Sigmoid colon (tissue), 6 donors: ENCODE measurements at regions not wholly inside any gene's neighbourhood (a gene's known extent, or its start where the extent isn't known, plus 50 kb on each side); places are given as distances from the start of the nearest gene placed in this dataset.

ENCODE experiments used
- DNase-seq: peaks from one replicate; pipeline ENCODE4 v3.0.0-alpha.2; 2019
- H3K27ac ChIP-seq, 4 donors: fragments of 200-600 bp; sonication (generic); one replicate each; pipeline ENCODE4 v1.5.1; 2016 to 2019; ENCODE audit warnings: mild to moderate bottlenecking in 1 of 4
- H3K27me3 ChIP-seq, 3 donors: fragments of 200-600 bp; sonication (generic); one replicate each; pipeline ENCODE4 v1.5.1; 2019; ENCODE audit warnings: mild to moderate bottlenecking in 1 of 3
- H3K36me3 ChIP-seq, 4 donors: fragments of 200-600 bp; sonication (generic); one replicate each; pipeline ENCODE4 v1.5.1; 2016 to 2019
- H3K4me1 ChIP-seq, 4 donors: fragments of 200-600 bp; sonication (generic); one replicate each; pipeline ENCODE4 v1.5.1; 2017 to 2019
- H3K4me3 ChIP-seq, 4 donors: fragments of 200-600 bp; sonication (generic); one replicate each; pipeline ENCODE4 v1.5.1; 2017 to 2019; ENCODE audit warnings: mild to moderate bottlenecking in 2 of 4, moderate library complexity in 1 of 4
- H3K9me3 ChIP-seq, 4 donors: fragments of 200-600 bp in 3 of 4; sonication (generic) in 3 of 4; one replicate each; pipeline versions ENCODE4 v1.5.1 to v1.6.1; 2013 to 2019
- EP300 ChIP-seq, 4 donors: sonication (generic); formaldehyde crosslinking; IDR thresholded peaks; one replicate each; pipeline ENCODE4 v1.6.1; 2017; ENCODE audit warnings: antibody characterized with exemption in 4 of 4
- POLR2A ChIP-seq, 2 donors: fragments of 450-650 bp; IDR thresholded peaks; one replicate each; pipeline ENCODE4 v1.6.1; 2016; ENCODE audit warnings: antibody characterized with exemption in 2 of 2, mild to moderate bottlenecking in 2 of 2, moderate library complexity in 2 of 2
- POLR2AphosphoS5 ChIP-seq, 4 donors: sonication (generic); formaldehyde crosslinking; IDR thresholded peaks; one replicate each; pipeline ENCODE4 v1.6.1; 2017; ENCODE audit warnings: antibody characterized with exemption in 4 of 4
- WGBS, 2 donors: extraction: QIAGEN DNeasy Blood & Tissue Kit; methylation state at CpG; one replicate each; pipeline ENCODE4 v1.1.7; 2013; 5-methylcytosine and 5-hydroxymethylcytosine counted together
- intact Hi-C: fragments of 100-400 bp; cut with DNase I; formaldehyde crosslinking; loops from one replicate; pipeline ENCODE4 v1.15.1; 2023
- TF ChIP-seq, protein P1 (sequence below), 4 experiments: fragments of 450-650 bp in 3 of 4; fragments of 200-600 bp in 1 of 4; IDR thresholded peaks; one replicate each; pipeline ENCODE4 v1.5.1; 2016 to 2019; ENCODE audit warnings: antibody characterized with exemption in 4 of 4, mild to moderate bottlenecking in 3 of 4, moderate library complexity in 2 of 4
- donor health status: healthy with polysubstance abuse.
- donor health status: healthy.

DNA sequence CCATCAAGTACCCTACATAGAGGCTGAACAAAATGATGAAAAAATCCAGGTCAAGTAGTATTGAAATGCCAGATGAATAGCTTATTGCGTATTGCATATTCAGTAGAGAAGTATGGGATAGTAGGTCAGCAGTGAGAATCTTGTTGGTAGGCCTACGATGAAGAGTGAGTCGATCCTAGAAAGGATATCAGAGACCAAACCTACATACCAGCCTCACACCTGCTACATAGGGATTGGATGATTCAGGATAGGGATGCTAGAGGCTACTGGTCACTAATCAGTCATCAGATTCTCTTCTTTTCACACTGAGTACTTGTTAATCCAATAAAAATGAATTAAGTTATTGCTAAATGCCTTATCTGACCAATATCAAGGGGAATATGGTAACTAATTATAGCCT lies 274.5 kb downstream of the DSEL start:
- Histone ChIP-seq H3K27me3 (no peaks in the 10 kb centered on the region), H3K36me3 (no peaks in the 10 kb centered on the region), H3K4me3 (no peak overlapping the region), H3K4me1 (no peaks in the 10 kb centered on the region), H3K9me3 (no peaks in the 10 kb centered on the region), H3K27ac (no peak overlapping the region)
- DNase-seq: no peak
- TF ChIP-seq, protein P1, sequence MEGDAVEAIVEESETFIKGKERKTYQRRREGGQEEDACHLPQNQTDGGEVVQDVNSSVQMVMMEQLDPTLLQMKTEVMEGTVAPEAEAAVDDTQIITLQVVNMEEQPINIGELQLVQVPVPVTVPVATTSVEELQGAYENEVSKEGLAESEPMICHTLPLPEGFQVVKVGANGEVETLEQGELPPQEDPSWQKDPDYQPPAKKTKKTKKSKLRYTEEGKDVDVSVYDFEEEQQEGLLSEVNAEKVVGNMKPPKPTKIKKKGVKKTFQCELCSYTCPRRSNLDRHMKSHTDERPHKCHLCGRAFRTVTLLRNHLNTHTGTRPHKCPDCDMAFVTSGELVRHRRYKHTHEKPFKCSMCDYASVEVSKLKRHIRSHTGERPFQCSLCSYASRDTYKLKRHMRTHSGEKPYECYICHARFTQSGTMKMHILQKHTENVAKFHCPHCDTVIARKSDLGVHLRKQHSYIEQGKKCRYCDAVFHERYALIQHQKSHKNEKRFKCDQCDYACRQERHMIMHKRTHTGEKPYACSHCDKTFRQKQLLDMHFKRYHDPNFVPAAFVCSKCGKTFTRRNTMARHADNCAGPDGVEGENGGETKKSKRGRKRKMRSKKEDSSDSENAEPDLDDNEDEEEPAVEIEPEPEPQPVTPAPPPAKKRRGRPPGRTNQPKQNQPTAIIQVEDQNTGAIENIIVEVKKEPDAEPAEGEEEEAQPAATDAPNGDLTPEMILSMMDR (IDR thresholded peaks at IDR 0.05): no peak
- no peak for TF ChIP-seq POLR2AphosphoS5 (IDR thresholded peaks at IDR 0.05)
- no peak for TF ChIP-seq EP300 (IDR thresholded peaks at IDR 0.05)
- TF ChIP-seq POLR2A (IDR thresholded peaks at IDR 0.05): no peak
- 88 to 94% methylated on average over 3 of the region's 3 CpGs for WGBS, 2 donors
- intact Hi-C loops: no loop called here

DNA sequence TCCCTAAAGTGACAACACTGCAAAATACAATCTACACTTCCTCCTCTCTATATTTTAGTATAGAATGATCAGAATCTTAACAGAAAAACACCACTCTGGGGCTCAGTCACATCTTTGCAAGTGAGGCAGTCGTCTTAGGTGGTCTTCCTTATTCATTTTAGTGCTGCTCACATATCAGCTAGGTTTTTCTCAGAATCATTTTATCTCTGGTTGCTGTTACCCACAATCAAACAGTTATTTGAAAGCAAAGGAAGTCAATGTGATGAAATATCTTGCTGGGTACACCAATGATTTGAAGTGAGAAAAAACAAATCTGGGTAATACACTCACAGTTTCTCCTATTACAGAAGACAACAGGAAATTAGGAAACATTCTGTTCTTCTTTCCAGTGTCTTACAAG lies 275.2 kb downstream of the DSEL start:
- no peaks in the 10 kb centered on the region for H3K9me3 ChIP-seq
- intact Hi-C loops: no loop called here
- no peak overlapping the region for H3K4me3 ChIP-seq
- no peaks in the 10 kb centered on the region for H3K27me3 ChIP-seq
- DNase-seq: no peak
- H3K4me1 ChIP-seq: no peaks in the 10 kb centered on the region
- no peak overlapping the region for H3K27ac ChIP-seq
- TF ChIP-seq, protein P1 (IDR thresholded peaks at IDR 0.05): no peak
- no peak for TF ChIP-seq POLR2A (IDR thresholded peaks at IDR 0.05)
- TF ChIP-seq POLR2AphosphoS5 (IDR thresholded peaks at IDR 0.05): no peak
- no peak for TF ChIP-seq EP300 (IDR thresholded peaks at IDR 0.05)
- 54 to 58% methylated on average over 1 of the region's 1 CpG for WGBS, 2 donors
- H3K36me3 ChIP-seq: no peaks in the 10 kb centered on the region

DNA sequence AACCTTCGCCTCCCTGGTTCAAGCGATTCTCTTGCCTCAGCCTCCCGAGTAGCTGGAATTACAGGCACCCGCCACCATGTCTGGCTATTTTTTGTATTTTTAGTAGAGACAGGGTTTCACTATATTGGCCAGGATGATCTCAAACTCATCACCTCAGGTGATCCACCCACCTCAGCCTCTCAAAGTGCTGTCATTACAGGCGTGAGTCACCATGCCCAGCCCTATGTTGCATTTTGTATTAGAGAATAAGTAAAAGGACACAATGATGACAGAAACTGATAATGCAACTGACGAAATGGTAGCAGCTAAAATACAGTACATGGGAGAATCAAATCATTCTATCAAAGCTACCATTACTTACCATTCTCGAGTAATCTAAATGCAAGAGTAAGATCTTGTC lies 276.7 kb downstream of the DSEL start:
- 81 to 90% methylated on average over 7 of the region's 7 CpGs for WGBS, 2 donors
- no peaks in the 10 kb centered on the region for H3K27me3 ChIP-seq
- intact Hi-C loops: no loop called here

DNA sequence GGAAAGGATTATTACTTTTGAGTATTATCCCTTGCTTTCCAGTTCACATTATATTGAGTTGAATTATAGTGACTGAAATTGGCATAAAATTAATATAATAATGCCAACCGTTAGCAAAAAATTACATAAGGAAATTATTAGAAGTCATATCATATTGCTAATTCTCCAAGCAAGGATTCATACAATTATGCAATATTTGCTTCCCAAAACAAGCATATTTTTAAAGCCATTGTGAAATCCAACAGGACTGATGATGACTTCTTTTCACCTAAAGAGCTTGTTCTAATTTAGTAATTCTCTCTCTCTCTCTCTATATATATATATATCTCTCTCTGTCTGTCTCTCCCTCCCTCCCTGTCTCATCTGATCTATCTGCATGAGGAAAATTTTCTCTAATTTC lies 283.5 kb downstream of the DSEL start:
- no peak for TF ChIP-seq POLR2AphosphoS5 (IDR thresholded peaks at IDR 0.05)
- TF ChIP-seq EP300 (IDR thresholded peaks at IDR 0.05): no peak
- TF ChIP-seq POLR2A (IDR thresholded peaks at IDR 0.05): no peak
- TF ChIP-seq, protein P1 (IDR thresholded peaks at IDR 0.05): no peak

More for the DNA sequence above, 276.7 kb downstream of the DSEL start:
- no peaks in the 10 kb centered on the region for H3K9me3 ChIP-seq
- no peak for DNase-seq
- no peaks in the 10 kb centered on the region for H3K4me1 ChIP-seq
- H3K27ac ChIP-seq: no peak overlapping the region
- no peak overlapping the region for H3K4me3 ChIP-seq
- TF ChIP-seq POLR2A (IDR thresholded peaks at IDR 0.05): no peak
- TF ChIP-seq, protein P1 (IDR thresholded peaks at IDR 0.05): no peak
- TF ChIP-seq POLR2AphosphoS5 (IDR thresholded peaks at IDR 0.05): no peak
- no peak for TF ChIP-seq EP300 (IDR thresholded peaks at IDR 0.05)
- no peaks in the 10 kb centered on the region for H3K36me3 ChIP-seq

DNA sequence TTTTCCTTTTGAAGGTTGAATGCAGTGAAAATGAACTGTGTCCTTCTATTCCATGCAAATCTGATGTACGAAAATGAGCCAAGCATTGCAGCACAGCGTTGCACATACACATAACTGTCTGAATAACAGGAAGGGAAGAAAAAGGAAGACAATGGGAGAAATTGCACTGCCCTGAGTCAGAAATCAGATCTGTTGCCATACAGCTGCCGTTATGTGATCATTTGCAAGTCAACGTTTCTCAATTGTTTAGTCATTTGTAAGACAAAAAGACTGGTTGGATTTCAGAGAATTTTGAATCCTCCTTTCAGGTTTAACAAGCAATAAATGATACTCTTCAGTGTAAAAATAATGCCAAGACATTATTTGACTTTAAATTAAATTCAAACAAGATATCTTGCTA lies 284.1 kb downstream of the DSEL start:
- H3K4me3 ChIP-seq: no peak overlapping the region
- intact Hi-C loops: no loop called here
- TF ChIP-seq EP300 (IDR thresholded peaks at IDR 0.05) (no peak), POLR2A (IDR thresholded peaks at IDR 0.05) (no peak), POLR2AphosphoS5 (IDR thresholded peaks at IDR 0.05) (no peak)
- TF ChIP-seq, protein P1 (IDR thresholded peaks at IDR 0.05): no peak

More for the DNA sequence above, 283.5 kb downstream of the DSEL start:
- intact Hi-C loops: no loop called here
- Histone ChIP-seq H3K27me3 (no peaks in the 10 kb centered on the region), H3K36me3 (no peaks in the 10 kb centered on the region), H3K4me3 (no peak overlapping the region), H3K4me1 (no peaks in the 10 kb centered on the region), H3K9me3 (no peaks in the 10 kb centered on the region), H3K27ac (no peak overlapping the region)
- no peak for DNase-seq
- 74 to 90% methylated on average over 1 of the region's 1 CpG for WGBS, 2 donors

More for the DNA sequence above, 284.1 kb downstream of the DSEL start:
- no peaks in the 10 kb centered on the region for H3K27me3 ChIP-seq
- no peaks in the 10 kb centered on the region for H3K4me1 ChIP-seq
- no peaks in the 10 kb centered on the region for H3K36me3 ChIP-seq
- H3K9me3 ChIP-seq: no peaks in the 10 kb centered on the region
- no peak overlapping the region for H3K27ac ChIP-seq
- 63 to 70% methylated on average over 4 of the region's 4 CpGs for WGBS, 2 donors
- DNase-seq: no peak
